Endothelial cell of umbilical vein (primary cell): ENCODE measurements at regions not wholly inside any gene's neighbourhood (a gene's known extent, or its start where the extent isn't known, plus 50 kb on each side); places are given as distances from the start of the nearest gene placed in this dataset.

Experiments
- BruUV-seq: library from RNA; stranded (reverse); fragments of 400-500 nt; replicated peaks from 2 replicates; lab custom pipeline; 2021; lab: Mats Ljungman, UMichigan
- CTCF ChIA-PET: fragments of 300-600, 350-600 bp; sonication (Branson Sonifier 250); formaldehyde crosslinking; loops from one replicate; lab custom pipeline; 2021; ENCODE audit warnings: antibody characterized with exemption, inconsistent platforms; lab: Charles Lee
- POLR2A ChIA-PET: fragments of 300-600, 350-600 bp; sonication (Branson Sonifier 250); formaldehyde crosslinking; loops from one replicate; lab custom pipeline; 2021; ENCODE audit warnings: antibody characterized with exemption, inconsistent platforms; lab: Charles Lee
- DNase-seq: peaks from one replicate; pipeline ENCODE4 v3.0.0-alpha.2; 2011; ENCODE audit warnings: low read depth, low spot score
- FAIRE-seq: peaks from 2 replicates; lab custom pipeline; 2011; peaks lifted over from hg19 to GRCh38; lab: Jason Lieb, UNC
- H2AFZ ChIP-seq: 2 replicates; pipeline ENCODE4 v1.6.0; 2012; ENCODE audit warnings: low read depth, low read length, control low read depth, inconsistent platforms
- H3K27ac ChIP-seq: 2 replicates; pipeline ENCODE4 v1.5.1; 2011; ENCODE audit warnings: low read depth, mild to moderate bottlenecking, control low read depth, low read length, moderate library complexity; ENCODE audit not compliant: insufficient read depth
- H3K27me3 ChIP-seq, 2 experiments: 2 replicates each; pipeline versions ENCODE4 v1.6.0 to v1.6.1; 2011; ENCODE audit warnings: low read length in 2 of 2, mixed read lengths in 1 of 2; ENCODE audit not compliant: control insufficient read depth in 2 of 2, insufficient read depth in 2 of 2
- H3K36me3 ChIP-seq, 2 experiments: 2 replicates in 1 of 2; 3 replicates in 1 of 2; pipeline ENCODE4 v1.5.1; 2011; ENCODE audit warnings: low read length in 2 of 2, mild to moderate bottlenecking in 1 of 2, moderate library complexity in 1 of 2; ENCODE audit not compliant: control insufficient read depth in 2 of 2, insufficient read depth in 2 of 2; ENCODE audit errors: extremely low read depth in 1 of 2
- H3K4me1 ChIP-seq: 3 replicates; pipeline ENCODE4 v1.5.1; 2011; ENCODE audit warnings: mild to moderate bottlenecking, low read length; ENCODE audit not compliant: control insufficient read depth, insufficient read depth; ENCODE audit errors: extremely low read depth
- H3K4me2 ChIP-seq: 2 replicates; pipeline ENCODE4 v1.6.1; 2011; ENCODE audit warnings: low read length, control low read depth, mixed read lengths; ENCODE audit not compliant: insufficient read depth
- H3K4me3 ChIP-seq, 3 experiments: fragments of 200-600 bp in 1 of 3; sonication (generic), shearing (Covaris generic) in 1 of 3; replicated peaks in 1 of 3; 2 replicates each; pipeline ENCODE4 v1.5.1; 2011 to 2016; ENCODE audit warnings: control low read depth in 3 of 3, low read length in 3 of 3, mild to moderate bottlenecking in 2 of 3, inconsistent platforms in 1 of 3, low read depth in 1 of 3, moderate library complexity in 1 of 3; ENCODE audit not compliant: insufficient read depth in 1 of 3
- H3K79me2 ChIP-seq: 2 replicates; pipeline ENCODE4 v1.6.0; 2012; ENCODE audit warnings: low read length, inconsistent platforms; ENCODE audit not compliant: control insufficient read depth, insufficient read depth
- H3K9ac ChIP-seq: replicated peaks from 2 replicates; pipeline ENCODE3; 2011; ENCODE audit warnings: low read length, control low read depth; ENCODE audit not compliant: insufficient read depth; ENCODE audit errors: extremely low read depth
- H3K9me1 ChIP-seq: replicated peaks from 3 replicates; pipeline ENCODE4 v1.6.0; 2011; ENCODE audit warnings: mild to moderate bottlenecking, low read length; ENCODE audit not compliant: control insufficient read depth, insufficient read depth; ENCODE audit errors: extremely low read depth
- H3K9me3 ChIP-seq: replicated peaks from 2 replicates; pipeline ENCODE4 v1.5.1; 2012; ENCODE audit warnings: low read length, inconsistent platforms; ENCODE audit not compliant: control insufficient read depth, insufficient read depth
- H4K20me1 ChIP-seq: replicated peaks from 2 replicates; pipeline ENCODE3; 2011; ENCODE audit warnings: mild to moderate bottlenecking, low read length; ENCODE audit not compliant: control insufficient read depth, insufficient read depth; ENCODE audit errors: extremely low read depth
- EZH2 ChIP-seq: IDR thresholded peaks from 2 replicates; pipeline ENCODE4 v1.6.1; 2012; ENCODE audit warnings: borderline replicate concordance, low read depth, mild to moderate bottlenecking, moderate library complexity, low read length, inconsistent platforms; ENCODE audit not compliant: severe bottlenecking
- FOS ChIP-seq: IDR thresholded peaks from 2 replicates; pipeline ENCODE4 v1.6.1; 2011; ENCODE audit warnings: mild to moderate bottlenecking, low read length, moderate library complexity, borderline replicate concordance; ENCODE audit not compliant: insufficient read depth
- GATA2 ChIP-seq: IDR thresholded peaks from 2 replicates; pipeline ENCODE4 v1.7.0; 2011; ENCODE audit warnings: low read depth, mild to moderate bottlenecking, moderate library complexity, mixed read lengths, low read length; ENCODE audit not compliant: insufficient read length, insufficient read depth
- JUN ChIP-seq: IDR thresholded peaks from 2 replicates; pipeline ENCODE4 v1.6.1; 2011; ENCODE audit warnings: borderline replicate concordance, low read depth; ENCODE audit not compliant: insufficient read length, insufficient read depth
- MAX ChIP-seq: IDR thresholded peaks from 2 replicates; pipeline ENCODE4 v1.6.1; 2011; ENCODE audit not compliant: insufficient read depth, insufficient read length
- MYC ChIP-seq: IDR thresholded peaks from one replicate; pipeline ENCODE4 v1.6.1; 2011; ENCODE audit warnings: mild to moderate bottlenecking, low read depth, low read length
- POLR2A ChIP-seq: IDR thresholded peaks from 2 replicates; pipeline ENCODE4 v1.6.1; 2012; ENCODE audit warnings: low read depth, mild to moderate bottlenecking, control low read depth, low read length
- POLR2AphosphoS5 ChIP-seq: IDR thresholded peaks from 2 replicates; pipeline ENCODE4 v1.6.1; 2012; ENCODE audit warnings: low read depth, mild to moderate bottlenecking, control low read depth, low read length, moderate library complexity; ENCODE audit not compliant: insufficient read depth
- dilution Hi-C: fragments of 300-500 bp; cut with MboI; formaldehyde crosslinking; loops from one replicate; pipeline ENCODE4 v1.15.0; 2019; ENCODE audit warnings: low sequenced_read_pairs; ENCODE audit not compliant: extremely low pct_ligation_motif_present
- intact Hi-C: fragments of 100-400 bp; cut with micrococcal nuclease; formaldehyde crosslinking; loops from one replicate; pipeline ENCODE4 v1.10.0; 2022
- TF ChIP-seq, protein P1 (sequence below), 2 donors: IDR thresholded peaks; 1 replicate in 1 of 2; 2 replicates in 1 of 2; pipeline ENCODE4 v1.5.1; 2011; ENCODE audit warnings: low read length in 2 of 2, mild to moderate bottlenecking in 2 of 2, moderate library complexity in 2 of 2, control low read depth in 1 of 2, inconsistent platforms in 1 of 2, low read depth in 1 of 2; ENCODE audit not compliant: insufficient read depth in 1 of 2; ENCODE audit errors: extremely low read depth in 1 of 2

DNA sequence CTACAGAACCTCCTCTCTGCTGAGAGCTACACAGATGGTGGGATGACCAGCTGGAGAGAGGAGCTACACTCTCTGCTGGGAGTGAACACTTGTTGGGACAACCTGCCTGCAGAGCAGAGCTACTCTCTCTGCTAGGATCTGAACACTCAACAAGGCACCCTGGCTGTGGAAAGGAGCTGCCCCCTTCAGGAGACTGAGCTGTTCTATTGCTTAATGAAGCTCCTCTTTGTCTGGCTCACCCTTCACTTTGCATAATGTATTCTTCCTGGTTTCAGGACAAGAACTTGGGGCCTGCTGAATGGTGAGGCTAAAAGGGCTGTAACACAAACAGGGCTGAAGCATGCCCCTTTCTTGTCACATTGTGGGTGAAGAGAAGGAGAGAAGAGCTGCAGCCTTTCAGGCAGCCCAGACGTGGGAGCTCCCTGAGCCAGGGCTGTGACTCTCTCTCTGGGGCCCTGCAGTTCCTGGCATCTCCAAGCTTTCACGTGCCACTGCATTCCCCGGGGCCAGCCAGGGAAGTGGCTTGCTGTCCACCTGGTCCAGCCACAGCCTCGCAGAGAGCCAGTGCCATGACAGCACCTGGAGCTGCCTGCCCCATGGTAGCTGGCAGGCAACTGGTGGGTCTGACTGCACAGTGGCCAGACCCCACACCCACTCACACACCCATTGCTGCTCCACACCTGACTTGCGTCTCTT is 272.8 kb upstream of the KCNJ16 start:
- H3K4me2 ChIP-seq: no peak overlapping the region
- H3K9me3 ChIP-seq: no peaks in the 10 kb centered on the region
- TF ChIP-seq FOS (no peak), POLR2AphosphoS5 (no peak), JUN (no peak), GATA2 (no peak), POLR2A (no peak), EZH2 (no peak), MYC (no peak), MAX (no peak)
- TF ChIP-seq, protein P1, sequence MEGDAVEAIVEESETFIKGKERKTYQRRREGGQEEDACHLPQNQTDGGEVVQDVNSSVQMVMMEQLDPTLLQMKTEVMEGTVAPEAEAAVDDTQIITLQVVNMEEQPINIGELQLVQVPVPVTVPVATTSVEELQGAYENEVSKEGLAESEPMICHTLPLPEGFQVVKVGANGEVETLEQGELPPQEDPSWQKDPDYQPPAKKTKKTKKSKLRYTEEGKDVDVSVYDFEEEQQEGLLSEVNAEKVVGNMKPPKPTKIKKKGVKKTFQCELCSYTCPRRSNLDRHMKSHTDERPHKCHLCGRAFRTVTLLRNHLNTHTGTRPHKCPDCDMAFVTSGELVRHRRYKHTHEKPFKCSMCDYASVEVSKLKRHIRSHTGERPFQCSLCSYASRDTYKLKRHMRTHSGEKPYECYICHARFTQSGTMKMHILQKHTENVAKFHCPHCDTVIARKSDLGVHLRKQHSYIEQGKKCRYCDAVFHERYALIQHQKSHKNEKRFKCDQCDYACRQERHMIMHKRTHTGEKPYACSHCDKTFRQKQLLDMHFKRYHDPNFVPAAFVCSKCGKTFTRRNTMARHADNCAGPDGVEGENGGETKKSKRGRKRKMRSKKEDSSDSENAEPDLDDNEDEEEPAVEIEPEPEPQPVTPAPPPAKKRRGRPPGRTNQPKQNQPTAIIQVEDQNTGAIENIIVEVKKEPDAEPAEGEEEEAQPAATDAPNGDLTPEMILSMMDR (IDR thresholded peaks at IDR 0.05; ENCODE audit: extremely low read depth in 1 of 2, insufficient read depth in 1 of 2, low read depth in 1 of 2, low read length in 2 of 2): no peak
- DNase-seq (no peak), FAIRE-seq (no peak)
- POLR2A ChIA-PET: no interaction called here
- no peaks in the 10 kb centered on the region for H3K36me3 ChIP-seq
- no peak overlapping the region for H2AFZ ChIP-seq
- intact Hi-C loops: no loop called here
- CTCF ChIA-PET: interaction anchor here (0.7 to 1.3 kb wide), 9 partner anchors 10 to 273 kb away, joined by 3 to 7 read pairs (median 3); no protein-coding TSS in a partner anchor
- H3K9ac ChIP-seq: no peak overlapping the region
- H3K79me2 ChIP-seq: no peaks in the 10 kb centered on the region
- no TSS peak for BruUV-seq
- H3K9me1 ChIP-seq: no peaks in the 10 kb centered on the region
- H3K27ac ChIP-seq: no peak overlapping the region
- dilution Hi-C loops: no loop called here
- no peaks in the 10 kb centered on the region for H3K4me1 ChIP-seq
- H3K4me3 ChIP-seq: no peak overlapping the region
- no peaks in the 10 kb centered on the region for H3K27me3 ChIP-seq
- H4K20me1 ChIP-seq: no peaks in the 10 kb centered on the region
